Skeletal muscle satellite cell (primary cell): ENCODE measurements at regions not wholly inside any gene's neighbourhood (a gene's known extent, or its start where the extent isn't known, plus 50 kb on each side); places are given as distances from the start of the nearest gene placed in this dataset.

Experiments used
- H3K27me3 ChIP-seq: 2 replicates; pipeline ENCODE4 v1.7.0; 2013; ENCODE audit warnings: low read length; ENCODE audit not compliant: control insufficient read depth, insufficient read depth
- H3K36me3 ChIP-seq: 2 replicates; pipeline ENCODE4 v1.7.0; 2013; ENCODE audit warnings: mild to moderate bottlenecking, control low read depth, low read length; ENCODE audit not compliant: insufficient read depth
- H3K4me1 ChIP-seq: 2 replicates; pipeline ENCODE4 v1.7.0; 2013; ENCODE audit warnings: low read length; ENCODE audit not compliant: control insufficient read depth, insufficient read depth
- H3K4me2 ChIP-seq: 2 replicates; pipeline ENCODE4 v1.7.0; 2013; ENCODE audit warnings: mild to moderate bottlenecking, low read length
- H3K4me3 ChIP-seq: 2 replicates; pipeline ENCODE4 v1.7.0; 2013; ENCODE audit warnings: low read length
- H3K9ac ChIP-seq: 2 replicates; pipeline ENCODE4 v1.7.0; 2013; ENCODE audit warnings: mild to moderate bottlenecking, low read depth, low read length, moderate library complexity
- H3K9me3 ChIP-seq: replicated peaks from 2 replicates; pipeline ENCODE4 v1.7.0; 2013; ENCODE audit warnings: mild to moderate bottlenecking, control low read depth, low read length

DNA sequence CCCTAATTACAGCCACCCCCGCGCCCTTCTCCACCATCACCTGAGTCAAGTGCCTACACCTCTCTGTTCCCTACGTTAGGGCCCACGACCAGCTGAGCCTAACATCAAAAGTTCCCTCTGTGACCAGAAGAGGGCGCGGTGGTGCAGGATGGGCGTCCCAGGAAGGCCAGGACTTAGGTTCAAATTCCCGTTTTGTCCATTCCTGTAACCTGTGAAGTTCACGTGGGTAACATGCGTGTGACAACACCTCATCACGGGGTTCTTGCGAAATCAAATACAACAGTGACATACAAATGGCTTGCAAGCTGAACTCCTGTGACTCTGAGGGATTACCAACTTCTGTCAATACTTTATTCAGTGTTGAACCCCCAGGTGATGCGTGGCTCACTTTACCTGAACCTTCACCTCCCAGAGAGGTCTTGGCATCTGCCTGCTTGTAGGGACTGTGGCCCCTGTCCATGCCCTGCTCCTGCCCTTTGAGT lies 207.9 kb downstream of the ARL4C start:
- H3K4me2 ChIP-seq = no peak overlapping the region
- H3K27me3 ChIP-seq = no peaks in the 10 kb centered on the region
- H3K4me1 ChIP-seq = peaks cover 20% of the 10 kb centered on the region
- H3K9me3 ChIP-seq = no peaks in the 10 kb centered on the region
- no peak overlapping the region for H3K9ac ChIP-seq
- no peak overlapping the region for H3K4me3 ChIP-seq
- no peaks in the 10 kb centered on the region for H3K36me3 ChIP-seq

DNA sequence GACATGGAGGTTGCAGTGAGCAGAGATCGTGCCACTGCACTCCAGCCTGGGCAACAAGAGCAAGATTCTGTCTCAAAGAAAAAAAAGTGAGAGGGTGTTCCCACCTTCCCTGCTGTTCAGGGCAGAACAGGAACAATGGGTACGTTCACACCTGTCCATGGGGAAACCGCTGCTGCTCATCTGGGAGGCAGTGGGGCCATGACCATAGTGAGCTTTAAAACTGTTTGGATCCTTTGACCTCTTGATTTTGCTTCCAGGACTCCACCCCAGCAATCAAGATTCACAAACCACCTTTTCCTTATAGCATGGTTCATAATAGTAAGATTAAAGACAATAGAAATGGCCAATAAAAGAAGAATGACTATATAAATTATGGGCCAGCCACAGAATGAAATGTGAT lies 209.2 kb downstream of the ARL4C start:
- Histone ChIP-seq H3K9me3 (no peaks in the 10 kb centered on the region), H3K4me2 (no peak overlapping the region), H3K27me3 (no peaks in the 10 kb centered on the region), H3K36me3 (no peaks in the 10 kb centered on the region), H3K9ac (no peak overlapping the region), H3K4me1 (peaks cover 20% of the 10 kb centered on the region), H3K4me3 (no peak overlapping the region)

DNA sequence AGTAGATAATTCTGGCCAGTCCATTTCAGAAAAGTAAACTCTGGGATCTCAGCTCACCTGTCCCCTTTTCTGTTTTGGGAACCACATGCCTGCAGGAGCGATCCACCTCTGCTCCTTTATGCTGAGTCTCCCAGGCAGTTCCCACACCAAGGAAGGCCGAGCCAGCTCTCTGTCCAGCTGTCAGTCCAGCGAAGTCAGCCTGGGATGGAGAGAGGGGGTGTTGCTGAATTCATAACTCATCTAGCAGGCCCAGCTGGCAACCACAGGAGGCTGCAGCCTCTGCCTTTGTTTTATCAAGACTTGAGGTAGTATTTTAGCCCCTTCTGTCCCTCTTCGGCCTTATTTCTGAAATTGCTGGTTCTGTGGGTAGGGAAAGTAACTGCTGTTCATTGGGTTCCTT lies 209.9 kb downstream of the ARL4C start:
- peaks cover 14% of the 10 kb centered on the region for H3K4me1 ChIP-seq
- no peaks in the 10 kb centered on the region for H3K36me3 ChIP-seq
- H3K9ac ChIP-seq = no peak overlapping the region
- H3K27me3 ChIP-seq = no peaks in the 10 kb centered on the region
- no peak overlapping the region for H3K4me2 ChIP-seq
- H3K4me3 ChIP-seq = no peak overlapping the region
- no peaks in the 10 kb centered on the region for H3K9me3 ChIP-seq

DNA sequence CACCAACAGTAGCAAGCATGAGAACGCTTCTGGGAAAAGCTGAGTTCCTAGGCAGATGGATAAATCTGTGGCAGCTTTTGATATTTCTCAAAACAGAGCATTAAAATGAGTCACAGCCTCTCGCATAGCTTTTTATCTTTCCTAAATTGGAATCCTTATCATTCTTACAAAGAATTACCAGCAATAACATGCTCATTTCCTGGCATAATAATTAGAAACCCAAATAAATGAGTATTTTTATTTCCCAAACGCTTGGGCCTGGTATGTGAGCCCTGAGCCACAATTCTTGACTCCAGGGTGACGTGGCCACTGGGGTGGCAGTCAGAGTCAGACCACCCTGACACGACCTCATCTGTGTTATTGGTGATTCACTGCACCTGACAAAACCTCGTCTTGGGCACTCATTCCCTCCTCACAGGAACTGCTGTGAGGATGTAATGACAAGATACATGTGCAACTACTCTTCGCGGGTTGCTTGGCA lies 210.7 kb downstream of the ARL4C start:
- Histone ChIP-seq H3K36me3 (no peaks in the 10 kb centered on the region), H3K4me3 (no peak overlapping the region), H3K9me3 (no peaks in the 10 kb centered on the region), H3K4me1 (peaks cover 9% of the 10 kb centered on the region), H3K9ac (no peak overlapping the region), H3K27me3 (no peaks in the 10 kb centered on the region), H3K4me2 (no peak overlapping the region)

DNA sequence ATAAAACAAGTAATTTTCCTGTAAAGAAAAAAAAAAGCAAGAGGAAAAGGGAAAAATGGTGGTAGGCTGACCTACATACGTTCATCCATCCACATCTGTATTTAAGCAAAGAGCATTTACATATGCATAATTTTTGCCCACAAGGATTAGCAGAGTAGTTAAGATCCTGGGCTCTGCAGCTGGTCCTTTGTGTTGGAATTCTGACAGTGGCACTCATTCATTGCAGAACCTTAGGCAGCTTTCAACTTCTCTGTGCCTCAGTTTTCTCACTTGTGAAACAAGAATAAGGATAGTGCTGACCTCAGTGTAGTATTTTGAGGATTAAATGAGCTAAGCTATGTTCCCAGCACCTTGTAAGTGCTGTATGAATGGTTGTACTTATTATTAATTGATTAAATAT lies 211.3 kb downstream of the ARL4C start:
- Histone ChIP-seq H3K4me1 (peaks cover 9% of the 10 kb centered on the region), H3K9me3 (no peaks in the 10 kb centered on the region), H3K9ac (no peak overlapping the region), H3K27me3 (no peaks in the 10 kb centered on the region), H3K4me3 (no peak overlapping the region), H3K36me3 (no peaks in the 10 kb centered on the region), H3K4me2 (no peak overlapping the region)

DNA sequence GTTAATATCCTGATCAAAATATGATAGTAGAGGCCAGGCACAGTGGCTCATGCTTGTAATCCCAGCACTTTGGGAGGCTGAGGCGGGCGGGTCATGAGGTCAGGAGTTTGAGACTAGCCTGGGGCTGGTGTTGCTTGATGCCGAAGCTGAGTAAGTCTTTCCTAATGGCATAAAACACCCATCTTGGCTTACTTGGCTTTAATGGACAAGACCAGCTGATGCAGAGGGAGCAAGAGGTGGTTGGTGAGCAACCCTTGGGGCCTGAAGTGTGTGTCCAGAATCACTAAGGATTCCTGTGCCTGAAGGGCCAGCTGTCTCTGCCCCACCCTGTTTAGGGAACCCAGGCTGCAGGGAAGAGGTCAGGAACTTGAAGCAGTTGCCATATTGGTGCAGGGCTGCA lies 217.2 kb downstream of the ARL4C start:
- H3K36me3 ChIP-seq = no peaks in the 10 kb centered on the region
- H3K4me1 ChIP-seq = no peaks in the 10 kb centered on the region
- H3K4me2 ChIP-seq = no peak overlapping the region
- no peaks in the 10 kb centered on the region for H3K9me3 ChIP-seq
- no peak overlapping the region for H3K4me3 ChIP-seq
- no peak overlapping the region for H3K9ac ChIP-seq
- no peaks in the 10 kb centered on the region for H3K27me3 ChIP-seq

DNA sequence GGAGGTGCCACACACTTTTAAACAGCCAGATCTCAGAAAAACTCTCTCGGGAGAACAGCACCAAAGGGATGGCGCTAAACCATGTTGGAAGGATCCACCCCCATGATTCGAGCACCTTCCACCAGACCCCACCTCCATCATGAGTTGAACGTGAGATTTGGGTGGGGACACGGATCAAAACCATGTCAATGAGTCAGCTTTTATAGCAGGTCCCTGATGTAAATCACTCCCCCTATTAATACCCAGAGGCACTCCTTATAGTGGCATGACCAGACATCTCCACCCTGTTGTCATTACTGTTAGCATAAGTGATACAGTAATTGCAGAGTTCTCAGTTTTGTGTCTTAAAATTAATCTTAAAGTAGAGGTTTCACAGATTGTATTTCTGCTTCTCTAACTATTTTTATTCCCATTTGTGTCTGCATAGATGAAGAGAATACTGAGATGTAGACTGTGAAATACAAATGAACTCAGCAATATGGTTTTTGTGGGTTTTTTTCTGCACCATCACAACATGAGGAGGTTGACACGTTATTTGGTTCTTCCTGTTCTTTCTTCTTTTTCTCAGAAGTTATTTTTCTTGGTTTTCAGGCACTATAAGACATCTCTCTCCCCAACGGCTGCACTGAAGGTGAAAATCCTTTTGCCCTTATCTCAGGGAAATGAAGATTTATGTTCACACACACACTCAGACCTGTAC lies 218.2 kb downstream of the ARL4C start:
- H3K4me1 ChIP-seq = no peaks in the 10 kb centered on the region
- no peak overlapping the region for H3K4me3 ChIP-seq
- no peaks in the 10 kb centered on the region for H3K27me3 ChIP-seq
- H3K4me2 ChIP-seq = no peak overlapping the region
- H3K36me3 ChIP-seq = no peaks in the 10 kb centered on the region
- no peaks in the 10 kb centered on the region for H3K9me3 ChIP-seq
- no peak overlapping the region for H3K9ac ChIP-seq

DNA sequence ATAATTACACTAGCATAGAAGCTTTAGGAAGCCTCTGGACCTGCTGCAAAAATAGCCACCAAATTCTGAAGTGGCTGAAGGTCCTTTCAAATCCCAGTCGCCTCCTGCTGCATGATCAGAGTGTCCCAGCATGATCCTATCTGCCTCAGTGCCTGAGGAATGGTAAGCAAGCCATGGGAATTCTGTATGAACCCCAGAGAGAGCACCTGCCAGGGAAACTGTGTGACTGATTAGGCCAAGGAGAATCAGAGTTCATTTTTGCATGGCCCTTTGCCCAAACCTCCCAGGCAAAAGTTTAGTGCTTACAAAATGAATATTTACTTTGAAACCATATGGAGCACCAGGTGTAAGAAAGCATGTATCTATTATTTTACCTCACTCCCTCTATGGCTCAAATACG lies 221.4 kb downstream of the ARL4C start:
- Histone ChIP-seq H3K4me3 (no peak overlapping the region), H3K4me1 (no peaks in the 10 kb centered on the region), H3K4me2 (no peak overlapping the region), H3K9ac (no peak overlapping the region), H3K27me3 (no peaks in the 10 kb centered on the region), H3K9me3 (no peaks in the 10 kb centered on the region), H3K36me3 (no peaks in the 10 kb centered on the region)

DNA sequence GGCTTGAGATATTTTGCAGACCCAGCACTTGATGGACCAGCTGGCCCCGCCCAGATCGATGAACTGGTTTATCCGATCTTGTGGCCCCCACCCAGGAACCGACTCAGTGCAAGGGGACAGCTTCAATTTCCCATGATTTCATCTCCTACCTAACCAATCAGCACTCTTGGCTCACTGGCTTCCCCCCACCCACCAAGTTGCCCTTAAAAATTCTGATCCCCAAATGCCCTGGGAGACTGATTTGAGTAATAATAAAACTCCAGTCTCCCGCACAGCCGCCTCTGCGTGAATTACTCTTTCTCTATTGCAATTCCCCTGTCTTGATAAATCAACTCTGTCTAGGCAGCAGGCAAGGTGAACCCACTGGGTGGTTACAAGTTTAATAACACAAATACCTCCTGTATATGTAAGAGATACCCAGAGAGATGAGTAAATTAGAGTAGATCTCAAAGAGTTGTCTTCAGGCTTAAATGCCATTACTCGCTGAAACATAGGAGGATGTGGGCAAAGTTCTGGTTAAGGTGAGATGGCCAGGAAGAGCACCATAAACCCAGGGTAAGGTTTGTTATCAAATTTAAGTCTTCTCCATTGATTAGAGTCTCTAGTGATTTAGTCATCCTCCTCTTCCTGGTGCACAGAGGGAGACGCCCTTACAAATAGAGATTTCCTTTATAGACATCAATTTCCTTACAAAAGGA lies 222.8 kb downstream of the ARL4C start:
- H3K9me3 ChIP-seq = no peaks in the 10 kb centered on the region
- no peak overlapping the region for H3K4me3 ChIP-seq
- H3K4me1 ChIP-seq = peaks cover 3% of the 10 kb centered on the region
- H3K27me3 ChIP-seq = no peaks in the 10 kb centered on the region
- no peak overlapping the region for H3K4me2 ChIP-seq
- no peak overlapping the region for H3K9ac ChIP-seq
- no peaks in the 10 kb centered on the region for H3K36me3 ChIP-seq

DNA sequence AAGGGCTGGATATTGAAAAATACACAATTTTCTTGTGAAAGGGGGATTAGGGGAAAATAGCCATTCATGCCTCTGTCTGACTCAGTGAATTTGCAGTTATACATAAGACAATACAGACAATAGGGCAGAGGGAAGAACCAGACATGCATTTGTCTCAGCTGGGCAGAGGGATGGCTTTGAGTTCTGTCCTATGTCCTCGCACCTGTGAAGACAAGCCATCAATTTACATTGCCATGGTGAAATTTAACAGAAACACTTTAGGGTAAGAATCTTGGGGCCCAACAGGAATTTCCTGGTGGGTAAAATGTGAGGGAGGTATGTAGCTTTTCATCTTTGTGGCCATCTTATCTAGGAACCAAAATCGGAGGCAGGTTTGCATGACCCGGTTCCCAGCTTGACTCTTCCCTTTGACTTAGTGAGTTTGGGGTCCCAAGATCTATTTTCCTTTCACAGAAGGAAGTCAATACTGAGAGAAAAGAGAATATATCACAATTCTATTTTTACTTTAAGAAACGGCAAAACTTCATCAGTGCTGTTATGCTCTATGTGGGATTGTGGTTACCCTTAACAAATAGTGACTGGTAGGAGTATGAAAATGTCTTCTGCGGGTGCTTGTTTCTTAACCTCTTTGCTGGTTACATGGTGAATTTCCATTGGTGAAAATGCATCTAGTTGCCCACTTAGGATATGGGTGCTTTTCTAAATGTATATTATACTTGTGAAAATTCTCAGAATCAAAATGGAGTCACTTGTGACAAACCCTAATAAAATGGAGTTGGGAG lies 221.8 kb downstream of the SPP2 start:
- Histone ChIP-seq H3K36me3 (no peaks in the 10 kb centered on the region), H3K27me3 (no peaks in the 10 kb centered on the region), H3K4me1 (peaks cover 3% of the 10 kb centered on the region), H3K4me3 (no peak overlapping the region), H3K9me3 (no peaks in the 10 kb centered on the region), H3K9ac (no peak overlapping the region), H3K4me2 (no peak overlapping the region)

DNA sequence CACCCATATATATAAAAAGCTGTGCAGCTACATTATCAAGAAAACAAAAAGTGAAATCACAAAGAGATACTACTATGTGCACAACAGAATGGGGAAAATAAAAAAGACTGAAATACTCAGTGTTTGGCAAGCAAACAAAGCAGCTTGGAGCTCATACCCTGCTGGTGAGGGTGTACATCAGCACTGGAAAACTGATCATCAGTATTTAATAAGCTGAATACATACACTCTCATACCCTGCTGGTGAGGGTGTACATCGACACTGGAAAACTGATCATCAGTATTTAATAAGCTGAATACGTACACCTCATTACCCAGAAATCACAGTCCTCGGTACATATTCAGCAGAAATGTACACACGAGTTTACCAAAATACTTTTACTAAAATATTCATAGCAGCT lies 220.8 kb downstream of the SPP2 start:
- H3K4me1 ChIP-seq = peaks cover 3% of the 10 kb centered on the region
- H3K27me3 ChIP-seq = no peaks in the 10 kb centered on the region
- H3K4me2 ChIP-seq = no peak overlapping the region
- no peak overlapping the region for H3K4me3 ChIP-seq
- H3K9me3 ChIP-seq = no peaks in the 10 kb centered on the region
- H3K36me3 ChIP-seq = no peaks in the 10 kb centered on the region
- H3K9ac ChIP-seq = no peak overlapping the region
